Nephron (organoid): ENCODE measurements at regions not wholly inside any gene's neighbourhood (a gene's known extent, or its start where the extent isn't known, plus 50 kb on each side); places are given as distances from the start of the nearest gene placed in this dataset.

Experiments used
- H3K27ac Mint-ChIP-seq, 3 experiments: 2 replicates each; pipeline ENCODE4 v1.8.0; 2020; ENCODE audit warnings: mixed read lengths in 3 of 3, mild to moderate bottlenecking in 2 of 3, moderate library complexity in 1 of 3
- H3K27me3 Mint-ChIP-seq: 2 replicates; pipeline ENCODE4 v1.8.0; 2021; ENCODE audit warnings: low read depth, mild to moderate bottlenecking, moderate library complexity, mixed read lengths
- H3K36me3 Mint-ChIP-seq: 2 replicates; pipeline ENCODE4 v1.8.0; 2020; ENCODE audit warnings: low read depth, mixed read lengths
- H3K4me1 Mint-ChIP-seq: 2 replicates; pipeline ENCODE4 v1.8.0; 2020; ENCODE audit warnings: mixed read lengths
- H3K4me3 Mint-ChIP-seq, 3 experiments: 2 replicates each; pipeline ENCODE4 v1.8.0; 2020; ENCODE audit warnings: mild to moderate bottlenecking in 3 of 3, mixed read lengths in 3 of 3, moderate library complexity in 2 of 3
- H3K9me3 Mint-ChIP-seq: 2 replicates; pipeline ENCODE4 v1.8.0; 2020; ENCODE audit warnings: mixed read lengths
- CTCF ChIP-seq, 3 experiments: fragments of 200-600 bp; sonication (generic); IDR thresholded peaks; one replicate each; pipeline ENCODE4 v1.5.0; 2021; ENCODE audit warnings: antibody characterized with exemption in 3 of 3; ENCODE audit not compliant: unreplicated experiment in 3 of 3

GRCh38 chr2:12863937-12864336 is 147.2 kb downstream of the TRIB2 start:
- Mint-ChIP-seq H3K36me3 (peaks cover 8% of the 10 kb centered on the region), H3K4me1 (no peaks in the 10 kb centered on the region), H3K4me3 (no peak overlapping the region), H3K27ac (no peak overlapping the region), H3K9me3 (peaks cover 44% of the 10 kb centered on the region), H3K27me3 (peaks cover 3% of the 10 kb centered on the region)
- no peak for TF ChIP-seq CTCF (IDR thresholded peaks at IDR 0.05; ENCODE audit: unreplicated experiment in 3 of 3)

- Mint-ChIP-seq H3K27me3 (peaks cover 3% of the 10 kb centered on the region), H3K9me3 (peaks cover 28% of the 10 kb centered on the region), H3K4me1 (peaks cover 7% of the 10 kb centered on the region), H3K4me3 (no peak overlapping the region), H3K36me3 (peaks cover 8% of the 10 kb centered on the region), H3K27ac (no peak overlapping the region)
- no peak for TF ChIP-seq CTCF (IDR thresholded peaks at IDR 0.05; ENCODE audit: unreplicated experiment in 3 of 3)
Observed at GRCh38 chr2:12867631-12868287, 151.0 kb downstream of the TRIB2 start.

- H3K27me3 Mint-ChIP-seq, result no peaks in the 10 kb centered on the region
Observed at GRCh38 chr2:12870692-12871091, 154.0 kb downstream of the TRIB2 start.

DNA sequence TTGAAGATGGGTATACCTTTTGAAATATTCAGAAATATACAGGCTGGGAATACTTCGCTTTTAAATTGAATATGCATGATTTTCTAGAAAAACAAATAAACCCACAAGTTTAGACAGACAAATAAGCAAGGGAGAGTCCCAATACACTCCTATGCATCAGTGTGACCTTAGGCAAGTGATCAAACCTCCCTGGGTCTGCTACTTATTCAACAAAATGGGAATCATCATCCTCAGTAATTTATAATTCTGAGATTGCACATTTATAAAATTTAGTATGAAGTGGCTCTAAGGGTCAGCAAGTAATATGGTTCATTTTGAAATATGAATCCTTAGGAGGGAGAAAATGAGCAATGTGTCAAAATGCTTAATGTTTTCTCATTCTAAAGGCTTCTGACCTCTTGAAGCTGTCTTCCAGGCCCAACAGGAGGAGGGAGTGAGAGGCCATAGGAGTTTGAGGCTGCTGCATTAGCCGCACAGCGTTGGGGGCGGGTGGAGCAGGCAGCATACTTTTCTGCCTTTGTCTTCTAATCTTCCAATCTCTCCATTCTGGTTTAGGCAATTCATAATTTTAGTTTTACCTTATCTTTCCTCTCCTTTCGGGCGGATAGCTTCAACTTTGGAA is 155.1 kb downstream of the TRIB2 start:
- peaks cover 12% of the 10 kb centered on the region for H3K4me1 Mint-ChIP-seq
- no peaks in the 10 kb centered on the region for H3K27me3 Mint-ChIP-seq
- no peaks in the 10 kb centered on the region for H3K36me3 Mint-ChIP-seq
- H3K27ac Mint-ChIP-seq, result peak overlapping the region; percentile 57 to 78 (median 71)
- TF ChIP-seq CTCF (IDR thresholded peaks at IDR 0.05; ENCODE audit: unreplicated experiment in 3 of 3), result no peak
- no peak overlapping the region for H3K4me3 Mint-ChIP-seq
- H3K9me3 Mint-ChIP-seq, result peaks cover 4% of the 10 kb centered on the region

More at GRCh38 chr2:12870692-12871091, 154.0 kb downstream of the TRIB2 start:
- no peak for TF ChIP-seq CTCF (IDR thresholded peaks at IDR 0.05; ENCODE audit: unreplicated experiment in 3 of 3)
- no peak overlapping the region for H3K27ac Mint-ChIP-seq
- H3K36me3 Mint-ChIP-seq, result peaks cover under 1% of the 10 kb centered on the region
- H3K4me1 Mint-ChIP-seq, result peaks cover 12% of the 10 kb centered on the region
- no peak overlapping the region for H3K4me3 Mint-ChIP-seq
- H3K9me3 Mint-ChIP-seq, result peaks cover 6% of the 10 kb centered on the region

GRCh38 chr2:12877761-12878160 is 161.0 kb downstream of the TRIB2 start:
- TF ChIP-seq CTCF (IDR thresholded peaks at IDR 0.05; ENCODE audit: unreplicated experiment in 3 of 3), result no peak
- Mint-ChIP-seq H3K9me3 (no peaks in the 10 kb centered on the region), H3K36me3 (no peaks in the 10 kb centered on the region), H3K27me3 (no peaks in the 10 kb centered on the region), H3K27ac (no peak overlapping the region), H3K4me1 (peaks cover 4% of the 10 kb centered on the region), H3K4me3 (no peak overlapping the region)

DNA sequence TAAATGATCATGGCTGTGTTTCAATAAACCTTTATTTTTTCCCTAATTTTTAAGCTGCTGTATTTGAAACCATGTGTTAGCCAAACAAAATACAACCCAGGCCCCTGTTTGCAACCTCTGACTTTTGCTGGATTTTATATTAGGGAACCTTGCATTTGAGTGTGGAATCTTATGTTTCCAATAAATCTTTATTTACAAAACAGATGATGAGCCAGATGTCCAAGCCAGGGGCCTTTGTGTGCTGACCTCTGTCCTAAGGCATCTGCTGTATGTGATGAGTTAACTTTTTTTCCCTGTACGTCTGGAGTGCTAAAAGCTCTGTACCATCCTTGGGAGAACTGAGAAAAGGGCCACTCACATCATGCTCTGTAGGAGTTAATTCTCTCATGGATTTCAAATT is 162.9 kb downstream of the TRIB2 start:
- Mint-ChIP-seq H3K4me1 (peaks cover 10% of the 10 kb centered on the region), H3K27ac (no peak overlapping the region), H3K4me3 (no peak overlapping the region), H3K27me3 (no peaks in the 10 kb centered on the region), H3K9me3 (no peaks in the 10 kb centered on the region), H3K36me3 (no peaks in the 10 kb centered on the region)
- no peak for TF ChIP-seq CTCF (IDR thresholded peaks at IDR 0.05; ENCODE audit: unreplicated experiment in 3 of 3)
